ENCODE measurements at regions not wholly inside any gene's neighbourhood (a gene's known extent, or its start where the extent isn't known, plus 50 kb on each side); places are given as distances from the start of the nearest gene placed in this dataset.

- ChIA-PET POLR2A (ENCODE audit: unreplicated experiment) (no interaction called here), CTCF (no interaction called here)
- Histone ChIP-seq H3K27me3 (ENCODE audit: insufficient read depth, low read depth) (no peaks in the 10 kb centered on the region), H3K79me2 (ENCODE audit: low read depth) (no peaks in the 10 kb centered on the region), H3K27ac (no peak overlapping the region), H3K4me1 (replicated peaks; ENCODE audit: insufficient read depth) (peaks cover 23% of the 10 kb centered on the region), H3F3A (ENCODE audit: insufficient read depth, low read depth) (peaks cover 16% of the 10 kb centered on the region), H3K4me3 (no peak overlapping the region), H3K4me2 (no peak overlapping the region), H3K36me3 (ENCODE audit: low read depth) (no peaks in the 10 kb centered on the region), H3K9me3 (ENCODE audit: insufficient read depth, low read depth) (no peaks in the 10 kb centered on the region), H4K20me1 (ENCODE audit: insufficient read depth) (no peaks in the 10 kb centered on the region), H2AFZ (no peak overlapping the region), H3K9me2 (ENCODE audit: insufficient read depth) (no peaks in the 10 kb centered on the region)
- TF ChIP-seq, protein P1, sequence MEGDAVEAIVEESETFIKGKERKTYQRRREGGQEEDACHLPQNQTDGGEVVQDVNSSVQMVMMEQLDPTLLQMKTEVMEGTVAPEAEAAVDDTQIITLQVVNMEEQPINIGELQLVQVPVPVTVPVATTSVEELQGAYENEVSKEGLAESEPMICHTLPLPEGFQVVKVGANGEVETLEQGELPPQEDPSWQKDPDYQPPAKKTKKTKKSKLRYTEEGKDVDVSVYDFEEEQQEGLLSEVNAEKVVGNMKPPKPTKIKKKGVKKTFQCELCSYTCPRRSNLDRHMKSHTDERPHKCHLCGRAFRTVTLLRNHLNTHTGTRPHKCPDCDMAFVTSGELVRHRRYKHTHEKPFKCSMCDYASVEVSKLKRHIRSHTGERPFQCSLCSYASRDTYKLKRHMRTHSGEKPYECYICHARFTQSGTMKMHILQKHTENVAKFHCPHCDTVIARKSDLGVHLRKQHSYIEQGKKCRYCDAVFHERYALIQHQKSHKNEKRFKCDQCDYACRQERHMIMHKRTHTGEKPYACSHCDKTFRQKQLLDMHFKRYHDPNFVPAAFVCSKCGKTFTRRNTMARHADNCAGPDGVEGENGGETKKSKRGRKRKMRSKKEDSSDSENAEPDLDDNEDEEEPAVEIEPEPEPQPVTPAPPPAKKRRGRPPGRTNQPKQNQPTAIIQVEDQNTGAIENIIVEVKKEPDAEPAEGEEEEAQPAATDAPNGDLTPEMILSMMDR (conservative IDR thresholded peaks at IDR 0.05), result no peak
- no peak for TF ChIP-seq EZH2 (IDR thresholded peaks at IDR 0.05; ENCODE audit: low read depth)
- intact Hi-C loops (cut with micrococcal nuclease; ENCODE audit: unreplicated experiment), result no loop called here
- DNase-seq, result no peak
- no TSS peak for BruUV-seq (replicated peaks)
These were observed 231.7 kb downstream of the VAPA start for GRCh38 chr18:10145546-10145945.

- CTCF ChIA-PET, result no interaction called here
These were observed 233.4 kb downstream of the VAPA start for GRCh38 chr18:10147226-10147625.

GRCh38 chr18:10147752-10148151 is 233.9 kb downstream of the VAPA start:
- ChIA-PET CTCF (no interaction called here), POLR2A (ENCODE audit: unreplicated experiment) (no interaction called here)
- Histone ChIP-seq H3K9me2 (ENCODE audit: insufficient read depth) (no peaks in the 10 kb centered on the region), H4K20me1 (ENCODE audit: insufficient read depth) (no peaks in the 10 kb centered on the region), H3K79me2 (ENCODE audit: low read depth) (no peaks in the 10 kb centered on the region), H3K27me3 (ENCODE audit: insufficient read depth, low read depth) (no peaks in the 10 kb centered on the region), H3K4me2 (no peak overlapping the region), H3K27ac (no peak overlapping the region), H3F3A (ENCODE audit: insufficient read depth, low read depth) (no peaks in the 10 kb centered on the region), H3K4me1 (replicated peaks; ENCODE audit: insufficient read depth) (peaks cover 1% of the 10 kb centered on the region; the same call in 1 of the 2 replicates), H3K4me3 (no peak overlapping the region), H2AFZ (no peak overlapping the region), H3K9me3 (ENCODE audit: insufficient read depth, low read depth) (no peaks in the 10 kb centered on the region), H3K36me3 (ENCODE audit: low read depth) (no peaks in the 10 kb centered on the region)
- TF ChIP-seq, protein P1 (conservative IDR thresholded peaks at IDR 0.05), result no peak
- TF ChIP-seq EZH2 (IDR thresholded peaks at IDR 0.05; ENCODE audit: low read depth), result no peak
- BruUV-seq (replicated peaks), result no TSS peak
- DNase-seq, result no peak
- intact Hi-C loops (cut with micrococcal nuclease; ENCODE audit: unreplicated experiment), result no loop called here

More at GRCh38 chr18:10147226-10147625, 233.4 kb downstream of the VAPA start:
- Histone ChIP-seq H3K27me3 (ENCODE audit: insufficient read depth, low read depth) (no peaks in the 10 kb centered on the region), H3K79me2 (ENCODE audit: low read depth) (no peaks in the 10 kb centered on the region), H3K36me3 (ENCODE audit: low read depth) (no peaks in the 10 kb centered on the region), H3F3A (ENCODE audit: insufficient read depth, low read depth) (no peaks in the 10 kb centered on the region), H3K4me2 (no peak overlapping the region), H3K4me3 (no peak overlapping the region), H3K4me1 (replicated peaks; ENCODE audit: insufficient read depth) (peaks cover 6% of the 10 kb centered on the region; the same call in 1 of the 2 replicates), H3K27ac (no peak overlapping the region), H4K20me1 (ENCODE audit: insufficient read depth) (no peaks in the 10 kb centered on the region), H3K9me3 (ENCODE audit: insufficient read depth, low read depth) (no peaks in the 10 kb centered on the region), H3K9me2 (ENCODE audit: insufficient read depth) (no peaks in the 10 kb centered on the region), H2AFZ (no peak overlapping the region)
- DNase-seq, result no peak
- intact Hi-C loops (cut with micrococcal nuclease; ENCODE audit: unreplicated experiment), result no loop called here
- BruUV-seq (replicated peaks), result no TSS peak
- TF ChIP-seq, protein P1 (conservative IDR thresholded peaks at IDR 0.05), result no peak
- TF ChIP-seq EZH2 (IDR thresholded peaks at IDR 0.05; ENCODE audit: low read depth), result no peak
- POLR2A ChIA-PET (ENCODE audit: unreplicated experiment), result no interaction called here
